H9 (cell line): ENCODE measurements at regions not wholly inside any gene's neighbourhood (a gene's known extent, or its start where the extent isn't known, plus 50 kb on each side); places are given as distances from the start of the nearest gene placed in this dataset.

Experiments used
- DNase-seq: peaks from one replicate; pipeline ENCODE4 v3.0.0-alpha.2; 2017
- H2AFZ ChIP-seq: one replicate; pipeline ENCODE4 v1.6.1; 2013; ENCODE audit warnings: mild to moderate bottlenecking, low read length, control low read depth, moderate library complexity
- H2AK5ac ChIP-seq: 2 replicates; pipeline ENCODE4 v1.6.1; 2013; ENCODE audit warnings: low read length, control low read depth, mixed read lengths; ENCODE audit not compliant: insufficient read length
- H2BK120ac ChIP-seq: one replicate; pipeline ENCODE4 v1.6.1; 2013; ENCODE audit warnings: low read depth, mild to moderate bottlenecking, low read length, control low read depth, inconsistent platforms; ENCODE audit not compliant: poor library complexity, severe bottlenecking
- H2BK12ac ChIP-seq: 2 replicates; pipeline ENCODE4 v1.6.1; 2013; ENCODE audit warnings: low read length, control low read depth, mixed read lengths, low read depth; ENCODE audit not compliant: insufficient read length
- H2BK15ac ChIP-seq: 2 replicates; pipeline ENCODE4 v1.6.1; 2013; ENCODE audit warnings: low read depth, low read length, control low read depth
- H2BK20ac ChIP-seq: one replicate; pipeline ENCODE4 v1.6.1; 2013; ENCODE audit warnings: low read depth, mild to moderate bottlenecking, low read length, control low read depth, inconsistent platforms; ENCODE audit not compliant: poor library complexity, severe bottlenecking
- H2BK5ac ChIP-seq: 2 replicates; pipeline ENCODE4 v1.6.1; 2013; ENCODE audit warnings: low read length, control low read depth, mixed read lengths; ENCODE audit not compliant: insufficient read length
- H3K14ac ChIP-seq: 2 replicates; pipeline ENCODE4 v1.6.1; 2013; ENCODE audit warnings: low read length, control low read depth; ENCODE audit not compliant: insufficient read depth
- H3K18ac ChIP-seq: 2 replicates; pipeline ENCODE4 v1.6.1; 2013; ENCODE audit warnings: low read depth, mild to moderate bottlenecking, mixed read lengths, low read length, control low read depth; ENCODE audit not compliant: insufficient read length
- H3K23ac ChIP-seq: 2 replicates; pipeline ENCODE4 v1.6.1; 2013; ENCODE audit warnings: low read length, control low read depth, mixed read lengths, low read depth; ENCODE audit not compliant: insufficient read length
- H3K23me2 ChIP-seq: 2 replicates; pipeline ENCODE4 v1.6.1; 2013; ENCODE audit warnings: low read depth, mild to moderate bottlenecking, mixed read lengths, low read length, control low read depth; ENCODE audit not compliant: insufficient read length, poor library complexity, severe bottlenecking
- H3K27ac ChIP-seq: 2 replicates; pipeline ENCODE4 v1.5.1; 2013; ENCODE audit warnings: low read length, control low read depth, mixed read lengths, low read depth; ENCODE audit not compliant: insufficient read length
- H3K27me3 ChIP-seq: 2 replicates; pipeline ENCODE4 v1.6.1; 2013; ENCODE audit warnings: low read length, control low read depth, inconsistent platforms; ENCODE audit not compliant: insufficient read depth
- H3K4ac ChIP-seq: 2 replicates; pipeline ENCODE4 v1.6.1; 2013; ENCODE audit warnings: low read depth, mild to moderate bottlenecking, control low read depth, inconsistent platforms, low read length, moderate library complexity
- H3K4me1 ChIP-seq: 2 replicates; pipeline ENCODE4 v1.6.1; 2013; ENCODE audit warnings: low read length, control low read depth, inconsistent platforms; ENCODE audit not compliant: insufficient read depth
- H3K4me2 ChIP-seq: 2 replicates; pipeline ENCODE4 v1.6.1; 2013; ENCODE audit warnings: low read length, control low read depth, mixed read lengths; ENCODE audit not compliant: insufficient read length, insufficient read depth
- H3K56ac ChIP-seq: 2 replicates; pipeline ENCODE4 v1.6.1; 2013; ENCODE audit warnings: low read depth, mild to moderate bottlenecking, mixed read lengths, low read length, control low read depth; ENCODE audit not compliant: insufficient read length
- H3K79me1 ChIP-seq: 2 replicates; pipeline ENCODE4 v1.6.1; 2013; ENCODE audit warnings: low read depth, mild to moderate bottlenecking, moderate library complexity, low read length, control low read depth, inconsistent platforms; ENCODE audit not compliant: insufficient read depth, poor library complexity, severe bottlenecking
- H3K79me2 ChIP-seq: 2 replicates; pipeline ENCODE4 v1.6.1; 2013; ENCODE audit warnings: low read length, control low read depth, inconsistent platforms; ENCODE audit not compliant: insufficient read depth
- H3K9ac ChIP-seq: 2 replicates; pipeline ENCODE4 v1.6.1; 2013; ENCODE audit warnings: low read length, control low read depth, mixed read lengths; ENCODE audit not compliant: insufficient read length; ENCODE audit errors: extremely low read depth
- H3K9me3 ChIP-seq: one replicate; pipeline ENCODE4 v1.6.1; 2013; ENCODE audit warnings: low read depth, low read length, inconsistent platforms; ENCODE audit not compliant: control insufficient read depth
- H3T11ph ChIP-seq: one replicate; pipeline ENCODE4 v1.6.1; 2013; ENCODE audit warnings: mild to moderate bottlenecking, low read length, control low read depth, inconsistent platforms
- H4K20me1 ChIP-seq: one replicate; pipeline ENCODE4 v1.6.1; 2013; ENCODE audit not compliant: control insufficient read depth, insufficient read length, insufficient read depth
- H4K5ac ChIP-seq: 2 replicates; pipeline ENCODE4 v1.6.1; 2013; ENCODE audit warnings: low read depth, mild to moderate bottlenecking, mixed read lengths, low read length, control low read depth; ENCODE audit not compliant: insufficient read length
- H4K8ac ChIP-seq: replicated peaks from 2 replicates; pipeline ENCODE4 v1.6.1; 2013; ENCODE audit warnings: low read length, control low read depth, mixed read lengths, low read depth; ENCODE audit not compliant: insufficient read length
- H4K91ac ChIP-seq: 2 replicates; pipeline ENCODE4 v1.6.1; 2013; ENCODE audit warnings: low read depth, mild to moderate bottlenecking, moderate library complexity, mixed read lengths, low read length, control low read depth; ENCODE audit not compliant: insufficient read length
- H3K27ac Mint-ChIP-seq, 3 experiments: 2 replicates in 2 of 3; 3 replicates in 1 of 3; pipeline ENCODE4 v1.8.0; 2020 to 2021; ENCODE audit warnings: mixed read lengths in 3 of 3, mild to moderate bottlenecking in 1 of 3, moderate library complexity in 1 of 3
- H3K27me3 Mint-ChIP-seq: 2 replicates; pipeline ENCODE4 v1.8.0; 2021; ENCODE audit warnings: low read depth, mild to moderate bottlenecking, moderate library complexity, mixed read lengths
- H3K36me3 Mint-ChIP-seq, 3 experiments: 2 replicates in 2 of 3; 3 replicates in 1 of 3; pipeline ENCODE4 v1.8.0; 2020 to 2021; ENCODE audit warnings: low read depth in 3 of 3, mixed read lengths in 3 of 3; ENCODE audit not compliant: insufficient read depth in 1 of 3
- H3K4me1 Mint-ChIP-seq, 2 experiments: 2 replicates each; pipeline ENCODE4 v1.8.0; 2020; ENCODE audit warnings: mixed read lengths in 2 of 2
- H3K4me3 Mint-ChIP-seq, 2 experiments: 2 replicates in 1 of 2; 3 replicates in 1 of 2; pipeline ENCODE4 v1.8.0; 2020 to 2021; ENCODE audit warnings: mild to moderate bottlenecking in 2 of 2, mixed read lengths in 2 of 2, moderate library complexity in 1 of 2
- H3K9me3 Mint-ChIP-seq, 2 experiments: 2 replicates in 1 of 2; 3 replicates in 1 of 2; pipeline ENCODE4 v1.8.0; 2020; ENCODE audit warnings: mild to moderate bottlenecking in 2 of 2, mixed read lengths in 2 of 2, moderate library complexity in 1 of 2
- WGBS: extraction: QIAGEN DNeasy Blood & Tissue Kit; methylation state at CpG from one replicate; pipeline ENCODE4 v1.1.7; 2013; ENCODE audit warnings: missing lambda C conversion rate, low lambda C conversion rate, mixed read lengths; ENCODE audit not compliant: insufficient read length; ENCODE audit errors: extremely low coverage; 5-methylcytosine and 5-hydroxymethylcytosine counted together
- TF ChIP-seq, protein P1 (sequence below): fragments of 200-600 bp; sonication (generic); conservative IDR thresholded peaks from 3 replicates; pipeline ENCODE4 v1.8.0; 2021; ENCODE audit warnings: antibody characterized with exemption, mild to moderate bottlenecking

DNA sequence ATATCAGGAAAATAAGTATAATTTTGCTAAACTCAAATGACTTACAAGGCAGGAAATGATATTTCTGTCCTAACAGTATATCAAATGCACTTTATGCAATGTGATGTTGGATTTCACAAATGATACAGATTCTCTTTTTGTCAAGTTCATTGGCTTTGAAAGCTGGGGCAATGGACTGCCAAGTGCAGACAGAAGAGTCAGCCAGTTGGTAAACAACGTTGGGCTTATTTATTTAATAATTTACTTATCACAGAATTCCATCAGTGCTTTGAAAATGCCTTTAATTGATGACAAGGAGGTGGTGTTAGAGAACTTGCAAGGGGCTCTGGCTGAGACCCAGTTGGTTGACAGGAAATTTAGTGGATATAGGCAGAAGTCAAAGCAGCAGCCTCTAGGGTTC is 79.9 kb upstream of the ADGRG2 start:
- H3K9me3 ChIP-seq = peaks cover 32% of the 10 kb centered on the region
- H3K4me2 ChIP-seq = no peak overlapping the region
- no peak overlapping the region for H3T11ph ChIP-seq
- no peak overlapping the region for H3K9ac ChIP-seq
- H3K79me2 ChIP-seq = no peaks in the 10 kb centered on the region
- H2BK20ac ChIP-seq = no peak overlapping the region
- no peak for DNase-seq
- H4K20me1 ChIP-seq = no peaks in the 10 kb centered on the region
- H2BK12ac ChIP-seq = no peak overlapping the region
- H3K18ac ChIP-seq = no peak overlapping the region
- H2BK120ac ChIP-seq = no peak overlapping the region
- Mint-ChIP-seq H3K27ac (no peak overlapping the region), H3K9me3 (peaks cover 73 to 85% of the 10 kb centered on the region in 2 experiments), H3K4me3 (no peak overlapping the region), H3K36me3 (peaks cover 0 to 5% (median 3%) of the 10 kb centered on the region in 3 experiments; a peak in 1 of 7 replicates), H3K27me3 (no peaks in the 10 kb centered on the region; the same call in 1 of the 2 replicates), H3K4me1 (no peaks in the 10 kb centered on the region)
- H4K5ac ChIP-seq = no peak overlapping the region
- H3K56ac ChIP-seq = no peak overlapping the region
- H2AK5ac ChIP-seq = no peak overlapping the region
- TF ChIP-seq, protein P1, sequence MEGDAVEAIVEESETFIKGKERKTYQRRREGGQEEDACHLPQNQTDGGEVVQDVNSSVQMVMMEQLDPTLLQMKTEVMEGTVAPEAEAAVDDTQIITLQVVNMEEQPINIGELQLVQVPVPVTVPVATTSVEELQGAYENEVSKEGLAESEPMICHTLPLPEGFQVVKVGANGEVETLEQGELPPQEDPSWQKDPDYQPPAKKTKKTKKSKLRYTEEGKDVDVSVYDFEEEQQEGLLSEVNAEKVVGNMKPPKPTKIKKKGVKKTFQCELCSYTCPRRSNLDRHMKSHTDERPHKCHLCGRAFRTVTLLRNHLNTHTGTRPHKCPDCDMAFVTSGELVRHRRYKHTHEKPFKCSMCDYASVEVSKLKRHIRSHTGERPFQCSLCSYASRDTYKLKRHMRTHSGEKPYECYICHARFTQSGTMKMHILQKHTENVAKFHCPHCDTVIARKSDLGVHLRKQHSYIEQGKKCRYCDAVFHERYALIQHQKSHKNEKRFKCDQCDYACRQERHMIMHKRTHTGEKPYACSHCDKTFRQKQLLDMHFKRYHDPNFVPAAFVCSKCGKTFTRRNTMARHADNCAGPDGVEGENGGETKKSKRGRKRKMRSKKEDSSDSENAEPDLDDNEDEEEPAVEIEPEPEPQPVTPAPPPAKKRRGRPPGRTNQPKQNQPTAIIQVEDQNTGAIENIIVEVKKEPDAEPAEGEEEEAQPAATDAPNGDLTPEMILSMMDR = no peak
- H4K91ac ChIP-seq = no peak overlapping the region
- no peaks in the 10 kb centered on the region for H3K79me1 ChIP-seq
- no CpG with 5 or more reads among the region's 1 CpG for WGBS
- no peak overlapping the region for H4K8ac ChIP-seq
- no peak overlapping the region for H3K27ac ChIP-seq
- H2BK5ac ChIP-seq = no peak overlapping the region
- no peak overlapping the region for H2AFZ ChIP-seq
- no peaks in the 10 kb centered on the region for H3K27me3 ChIP-seq
- H2BK15ac ChIP-seq = no peak overlapping the region
- no peak overlapping the region for H3K14ac ChIP-seq
- H3K23ac ChIP-seq = no peak overlapping the region
- H3K4me1 ChIP-seq = no peaks in the 10 kb centered on the region
- H3K23me2 ChIP-seq = no peaks in the 10 kb centered on the region
- H3K4ac ChIP-seq = no peak overlapping the region
